ENCODE measurements at regions not wholly inside any gene's neighbourhood (a gene's known extent, or its start where the extent isn't known, plus 50 kb on each side); places are given as distances from the start of the nearest gene placed in this dataset.

DNA sequence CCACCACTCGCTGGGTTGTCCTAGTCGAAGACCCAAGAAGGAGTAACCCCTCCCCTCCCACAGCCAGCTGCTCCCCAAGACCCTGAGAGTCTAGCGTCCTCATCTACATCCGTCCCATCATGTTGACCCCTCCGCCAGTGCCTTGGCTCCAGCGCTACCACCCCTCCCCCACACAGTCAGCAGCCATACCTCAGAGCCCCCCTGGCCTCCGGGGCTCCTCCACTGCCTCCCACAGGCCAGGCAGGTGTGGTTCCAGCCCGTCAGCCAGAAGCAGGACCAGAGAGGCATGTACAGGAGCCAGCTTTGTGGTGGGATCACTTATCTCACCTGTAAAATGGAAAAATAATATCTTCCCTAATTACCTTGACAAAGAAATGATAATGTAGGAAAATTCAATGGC lies 51.5 kb upstream of the PHF21B start:
- Histone ChIP-seq H3K4me3 (ENCODE audit: low read depth, low read length) (no peak overlapping the region), H3K36me3 (ENCODE audit: control insufficient read depth, insufficient read depth, low read length) (no peaks in the 10 kb centered on the region), H3K27me3 (ENCODE audit: control insufficient read depth, insufficient read depth, low read length) (no peaks in the 10 kb centered on the region)
- DNase-seq (ENCODE audit: low read depth) = no peak
- TF ChIP-seq, protein P1, sequence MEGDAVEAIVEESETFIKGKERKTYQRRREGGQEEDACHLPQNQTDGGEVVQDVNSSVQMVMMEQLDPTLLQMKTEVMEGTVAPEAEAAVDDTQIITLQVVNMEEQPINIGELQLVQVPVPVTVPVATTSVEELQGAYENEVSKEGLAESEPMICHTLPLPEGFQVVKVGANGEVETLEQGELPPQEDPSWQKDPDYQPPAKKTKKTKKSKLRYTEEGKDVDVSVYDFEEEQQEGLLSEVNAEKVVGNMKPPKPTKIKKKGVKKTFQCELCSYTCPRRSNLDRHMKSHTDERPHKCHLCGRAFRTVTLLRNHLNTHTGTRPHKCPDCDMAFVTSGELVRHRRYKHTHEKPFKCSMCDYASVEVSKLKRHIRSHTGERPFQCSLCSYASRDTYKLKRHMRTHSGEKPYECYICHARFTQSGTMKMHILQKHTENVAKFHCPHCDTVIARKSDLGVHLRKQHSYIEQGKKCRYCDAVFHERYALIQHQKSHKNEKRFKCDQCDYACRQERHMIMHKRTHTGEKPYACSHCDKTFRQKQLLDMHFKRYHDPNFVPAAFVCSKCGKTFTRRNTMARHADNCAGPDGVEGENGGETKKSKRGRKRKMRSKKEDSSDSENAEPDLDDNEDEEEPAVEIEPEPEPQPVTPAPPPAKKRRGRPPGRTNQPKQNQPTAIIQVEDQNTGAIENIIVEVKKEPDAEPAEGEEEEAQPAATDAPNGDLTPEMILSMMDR (IDR thresholded peaks at IDR 0.05; ENCODE audit: insufficient read depth, low read length, poor library complexity, severe bottlenecking) = no peak

DNA sequence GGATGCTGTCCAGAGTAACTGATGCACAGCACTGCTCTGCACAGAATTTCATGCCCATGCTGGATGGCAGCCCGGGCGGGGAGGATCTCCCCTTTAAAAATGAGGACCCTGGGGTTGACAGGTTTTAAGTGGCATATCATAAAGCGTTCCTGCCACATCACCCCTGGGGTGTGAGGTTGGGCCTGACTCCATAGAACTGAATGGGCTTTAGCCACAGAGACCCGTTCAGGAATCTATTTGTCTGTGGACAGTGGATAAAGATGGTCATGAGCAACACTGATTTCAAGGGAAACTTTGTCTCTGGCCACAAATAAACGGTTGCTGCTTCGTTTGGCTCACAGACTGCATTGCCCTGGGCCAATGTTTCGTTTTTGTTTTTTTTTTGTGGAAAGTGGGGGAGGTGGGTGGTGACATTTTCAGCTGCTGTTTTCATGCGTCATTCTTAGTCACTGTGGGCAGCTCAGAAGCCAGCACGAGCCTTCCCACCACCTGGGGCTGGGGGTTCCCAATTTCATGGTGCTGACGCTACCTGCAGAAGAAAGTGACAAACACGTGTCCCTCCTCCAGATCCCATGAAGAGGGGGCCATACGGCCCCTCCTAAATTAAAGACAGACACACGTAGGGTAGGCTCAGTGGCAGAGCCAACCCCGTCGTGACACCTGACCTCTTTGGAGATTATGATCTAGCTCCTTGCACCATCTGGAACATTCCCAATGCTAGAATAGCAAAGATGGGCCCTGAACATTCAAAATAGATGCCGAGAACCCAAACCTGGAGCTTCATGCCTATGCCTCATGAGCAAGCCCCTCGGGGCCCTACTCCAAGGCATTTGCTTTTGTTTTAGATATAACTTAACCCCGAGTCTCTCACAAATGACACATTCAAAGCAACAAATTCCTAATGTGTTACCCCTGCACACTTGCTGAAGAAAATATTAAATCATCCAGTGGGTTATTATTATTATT lies 54.8 kb upstream of the PHF21B start:
- peak; percentile 54 for DNase-seq (ENCODE audit: low read depth)
- Histone ChIP-seq H3K27me3 (ENCODE audit: control insufficient read depth, insufficient read depth, low read length) (no peaks in the 10 kb centered on the region), H3K36me3 (ENCODE audit: control insufficient read depth, insufficient read depth, low read length) (no peaks in the 10 kb centered on the region), H3K4me3 (ENCODE audit: low read depth, low read length) (no peak overlapping the region)
- TF ChIP-seq, protein P1 (IDR thresholded peaks at IDR 0.05; ENCODE audit: insufficient read depth, low read length, poor library complexity, severe bottlenecking) = no peak

DNA sequence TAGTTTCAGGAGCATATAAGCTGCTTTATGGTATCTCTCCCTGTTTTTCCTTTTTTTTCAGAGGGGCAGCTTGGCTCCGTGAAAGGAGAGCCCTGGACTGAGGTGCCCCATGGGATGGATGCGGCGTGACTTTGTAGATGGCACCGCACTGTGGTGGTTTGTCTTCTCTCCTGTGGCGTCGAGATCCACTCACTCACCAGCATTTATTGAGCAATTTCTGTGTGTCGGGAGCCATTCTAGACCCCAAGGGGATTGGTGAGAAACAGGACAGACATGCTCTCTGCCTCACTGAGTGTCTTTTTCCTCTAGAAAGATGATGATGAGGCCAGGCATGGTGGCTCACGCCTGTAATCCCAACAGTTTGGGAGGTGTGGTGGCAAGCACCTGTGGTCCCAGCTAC lies 55.9 kb upstream of the PHF21B start:
- H3K36me3 ChIP-seq (ENCODE audit: control insufficient read depth, insufficient read depth, low read length) = no peaks in the 10 kb centered on the region
- no peak for DNase-seq (ENCODE audit: low read depth)
- TF ChIP-seq, protein P1 (IDR thresholded peaks at IDR 0.05; ENCODE audit: insufficient read depth, low read length, poor library complexity, severe bottlenecking) = no peak
- H3K27me3 ChIP-seq (ENCODE audit: control insufficient read depth, insufficient read depth, low read length) = no peaks in the 10 kb centered on the region
- no peak overlapping the region for H3K4me3 ChIP-seq (ENCODE audit: low read depth, low read length)

DNA sequence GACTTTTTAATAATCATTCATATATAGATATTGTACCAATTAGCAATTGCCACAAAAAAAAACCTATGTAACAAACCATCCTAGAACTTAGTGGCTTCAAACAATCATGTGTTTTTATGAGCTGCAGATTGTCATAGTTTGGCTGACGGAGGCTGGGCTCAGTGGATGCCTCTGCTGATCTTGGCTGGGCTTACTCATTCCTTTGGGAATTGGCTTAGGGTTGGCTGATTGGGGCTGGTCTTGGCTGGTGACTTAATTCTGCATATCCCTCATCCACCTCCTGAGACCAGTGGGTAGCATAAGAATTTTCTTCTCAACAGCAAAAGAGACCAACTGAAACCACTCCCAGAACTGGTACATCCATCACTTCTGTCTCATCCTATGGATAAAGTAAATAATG lies 57.9 kb upstream of the PHF21B start:
- H3K4me3 ChIP-seq (ENCODE audit: low read depth, low read length) = no peak overlapping the region
- TF ChIP-seq, protein P1 (IDR thresholded peaks at IDR 0.05; ENCODE audit: insufficient read depth, low read length, poor library complexity, severe bottlenecking) = no peak
- H3K36me3 ChIP-seq (ENCODE audit: control insufficient read depth, insufficient read depth, low read length) = no peaks in the 10 kb centered on the region
- no peaks in the 10 kb centered on the region for H3K27me3 ChIP-seq (ENCODE audit: control insufficient read depth, insufficient read depth, low read length)
- no peak for DNase-seq (ENCODE audit: low read depth)

DNA sequence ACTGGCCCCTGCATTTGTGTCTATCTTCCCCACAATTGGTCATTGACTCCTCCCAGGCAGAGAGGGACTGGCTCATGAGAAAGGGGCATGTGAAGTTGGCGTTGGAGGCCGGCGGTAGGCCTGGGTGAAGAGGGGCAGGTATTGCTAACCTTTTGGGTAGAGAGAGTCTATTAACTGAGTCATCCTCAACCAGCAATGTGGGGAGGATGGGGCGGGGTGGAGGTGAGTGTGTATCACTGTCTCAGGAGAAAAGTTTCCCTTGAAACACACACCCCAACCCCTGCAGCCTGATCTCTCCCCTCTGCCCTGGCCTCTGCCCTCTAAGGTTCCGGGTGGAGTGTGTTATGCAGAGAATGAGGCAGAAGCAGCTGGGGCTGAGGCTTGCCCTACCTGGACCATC lies 60.1 kb upstream of the PHF21B start:
- Histone ChIP-seq H3K36me3 (ENCODE audit: control insufficient read depth, insufficient read depth, low read length) (no peaks in the 10 kb centered on the region), H3K4me3 (ENCODE audit: low read depth, low read length) (no peak overlapping the region), H3K27me3 (ENCODE audit: control insufficient read depth, insufficient read depth, low read length) (no peaks in the 10 kb centered on the region)
- TF ChIP-seq, protein P1 (IDR thresholded peaks at IDR 0.05; ENCODE audit: insufficient read depth, low read length, poor library complexity, severe bottlenecking) = no peak
- no peak for DNase-seq (ENCODE audit: low read depth)
